ENCODE measurements at regions not wholly inside any gene's neighbourhood (a gene's known extent, or its start where the extent isn't known, plus 50 kb on each side); places are given as distances from the start of the nearest gene placed in this dataset.

GRCh38 chr7:67813621-67814292 is 817.1 kb downstream of the TYW1 start:
- ChIA-PET POLR2A (ENCODE audit: unreplicated experiment) (no interaction called here), CTCF (no interaction called here)
- H3K4me1 ChIP-seq (ENCODE audit: insufficient read depth, low read length) = no peaks in the 10 kb centered on the region
- intact Hi-C loops (cut with micrococcal nuclease) = no loop called here
- H3K9me2 ChIP-seq (replicated peaks; ENCODE audit: low read length) = no peaks in the 10 kb centered on the region
- no peaks in the 10 kb centered on the region for H3K27me3 ChIP-seq (ENCODE audit: low read length)
- ATAC-seq (no peak), DNase-seq (no peak)
- H3K27ac ChIP-seq (ENCODE audit: low read length) = no peak overlapping the region
- H3K4me3 ChIP-seq (ENCODE audit: low read length) = no peak overlapping the region
- no peak for TF ChIP-seq EZH2phosphoT487 (IDR thresholded peaks at IDR 0.05; ENCODE audit: borderline replicate concordance, low read length)
- no peak for TF ChIP-seq EZH2 (IDR thresholded peaks at IDR 0.05; ENCODE audit: low read length, unreplicated experiment)
- H3K9me3 ChIP-seq (ENCODE audit: low read length) = no peaks in the 10 kb centered on the region
- H3F3A ChIP-seq (ENCODE audit: low read length, unreplicated experiment) = no peaks in the 10 kb centered on the region
- no peaks in the 10 kb centered on the region for H4K20me1 ChIP-seq (ENCODE audit: low read length)
- no peak overlapping the region for H2AFZ ChIP-seq (ENCODE audit: low read length)
- H3K79me2 ChIP-seq (ENCODE audit: low read length) = no peaks in the 10 kb centered on the region
- no peak overlapping the region for H3K9ac ChIP-seq (ENCODE audit: low read length)
- H3K36me3 ChIP-seq (ENCODE audit: low read depth, low read length) = no peaks in the 10 kb centered on the region
- no peak overlapping the region for H3K4me2 ChIP-seq (ENCODE audit: low read length)
- no TSS peak for BruUV-seq (replicated peaks)

GRCh38 chr7:67817481-67817880 is 820.8 kb downstream of the TYW1 start:
- no peaks in the 10 kb centered on the region for H3F3A ChIP-seq (ENCODE audit: low read length, unreplicated experiment)
- TF ChIP-seq CTCF (conservative IDR thresholded peaks at IDR 0.05; ENCODE audit: low read depth, low read length) = no peak
- TF ChIP-seq EZH2phosphoT487 (IDR thresholded peaks at IDR 0.05; ENCODE audit: borderline replicate concordance, low read length) = no peak
- no peak for TF ChIP-seq EZH2 (IDR thresholded peaks at IDR 0.05; ENCODE audit: low read length, unreplicated experiment)
- no peak for ATAC-seq

GRCh38 chr7:67821116-67821515 is 824.5 kb downstream of the TYW1 start:
- no peaks in the 10 kb centered on the region for H3K9me2 ChIP-seq (replicated peaks; ENCODE audit: low read length)
- POLR2A ChIA-PET (ENCODE audit: unreplicated experiment) = no interaction called here
- H3K9me3 ChIP-seq (ENCODE audit: low read length) = no peaks in the 10 kb centered on the region; the same call in 1 of the 2 replicates
- no peaks in the 10 kb centered on the region for H3K36me3 ChIP-seq (ENCODE audit: low read depth, low read length)
- no peaks in the 10 kb centered on the region for H4K20me1 ChIP-seq (ENCODE audit: low read length)
- CTCF ChIA-PET = no interaction called here
- DNase-seq (no peak), ATAC-seq (no peak)
- no peak overlapping the region for H3K4me3 ChIP-seq (ENCODE audit: low read length)
- no peak overlapping the region for H2AFZ ChIP-seq (ENCODE audit: low read length)
- no peak overlapping the region for H3K27ac ChIP-seq (ENCODE audit: low read length)
- no peaks in the 10 kb centered on the region for H3K79me2 ChIP-seq (ENCODE audit: low read length)
- H3K9ac ChIP-seq (ENCODE audit: low read length) = no peak overlapping the region
- TF ChIP-seq CTCF (conservative IDR thresholded peaks at IDR 0.05; ENCODE audit: low read depth, low read length) (no peak), EZH2 (IDR thresholded peaks at IDR 0.05; ENCODE audit: low read length, unreplicated experiment) (no peak), EZH2phosphoT487 (IDR thresholded peaks at IDR 0.05; ENCODE audit: borderline replicate concordance, low read length) (no peak)
- H3K4me2 ChIP-seq (ENCODE audit: low read length) = no peak overlapping the region
- H3K4me1 ChIP-seq (ENCODE audit: insufficient read depth, low read length) = no peaks in the 10 kb centered on the region
- intact Hi-C loops (cut with micrococcal nuclease) = no loop called here
- no peaks in the 10 kb centered on the region for H3K27me3 ChIP-seq (ENCODE audit: low read length)
- H3F3A ChIP-seq (ENCODE audit: low read length, unreplicated experiment) = no peaks in the 10 kb centered on the region
- BruUV-seq (replicated peaks) = no TSS peak

More at GRCh38 chr7:67817481-67817880, 820.8 kb downstream of the TYW1 start:
- Histone ChIP-seq H3K36me3 (ENCODE audit: low read depth, low read length) (no peaks in the 10 kb centered on the region), H3K4me3 (ENCODE audit: low read length) (no peak overlapping the region), H4K20me1 (ENCODE audit: low read length) (no peaks in the 10 kb centered on the region), H3K9ac (ENCODE audit: low read length) (no peak overlapping the region), H2AFZ (ENCODE audit: low read length) (no peak overlapping the region), H3K9me3 (ENCODE audit: low read length) (no peaks in the 10 kb centered on the region), H3K79me2 (ENCODE audit: low read length) (no peaks in the 10 kb centered on the region), H3K27me3 (ENCODE audit: low read length) (no peaks in the 10 kb centered on the region), H3K4me1 (ENCODE audit: insufficient read depth, low read length) (no peaks in the 10 kb centered on the region), H3K4me2 (ENCODE audit: low read length) (no peak overlapping the region), H3K9me2 (replicated peaks; ENCODE audit: low read length) (no peaks in the 10 kb centered on the region), H3K27ac (ENCODE audit: low read length) (no peak overlapping the region)
- DNase-seq = no peak
- ChIA-PET POLR2A (ENCODE audit: unreplicated experiment) (no interaction called here), CTCF (no interaction called here)
- intact Hi-C loops (cut with micrococcal nuclease) = no loop called here
- no TSS peak for BruUV-seq (replicated peaks)
